ENCODE measurements at regions not wholly inside any gene's neighbourhood (a gene's known extent, or its start where the extent isn't known, plus 50 kb on each side); places are given as distances from the start of the nearest gene placed in this dataset.

DNA sequence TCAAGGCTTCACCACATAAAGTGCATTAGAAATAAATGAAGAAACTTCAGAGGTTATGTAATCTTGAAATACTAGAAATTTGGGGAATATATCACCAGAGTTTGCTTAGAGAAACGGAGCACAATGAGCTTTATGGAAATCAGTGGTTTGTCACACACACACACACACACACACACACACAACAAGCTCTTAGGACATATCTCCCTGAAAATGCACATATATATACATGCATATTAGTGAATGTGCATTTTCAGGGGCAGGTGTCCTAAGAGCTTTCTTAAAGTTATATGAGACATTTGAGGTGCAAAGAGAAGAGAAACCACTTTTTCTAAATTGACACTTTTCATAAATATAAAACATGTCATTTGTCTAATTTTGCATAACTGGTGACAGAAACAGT lies 93.7 kb upstream of the CARD18 start:
- BruUV-seq (replicated peaks) = no TSS peak
- CTCF ChIA-PET = no interaction called here

DNA sequence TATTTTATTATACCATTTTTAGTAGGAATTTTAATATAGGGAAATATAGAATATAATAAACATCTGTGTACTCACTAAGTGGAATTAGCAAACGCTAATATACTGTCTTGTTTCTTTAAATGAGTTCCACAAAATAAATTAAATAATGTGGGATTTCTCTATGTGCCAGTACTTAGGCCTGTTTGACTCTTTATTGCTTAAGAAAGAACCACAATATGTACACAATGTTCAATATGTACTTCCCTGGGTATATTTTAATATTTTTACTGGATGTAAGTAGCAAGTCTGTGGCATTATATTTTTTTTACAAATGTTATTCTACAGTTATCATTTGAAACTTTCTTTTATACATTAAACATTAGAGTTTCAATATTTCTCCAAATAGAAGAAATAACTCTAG lies 92.5 kb upstream of the CARD18 start:
- POLR2A ChIA-PET = no interaction called here
- BruUV-seq (replicated peaks) = no TSS peak

More for the DNA sequence above, 93.7 kb upstream of the CARD18 start:
- in situ Hi-C loops (cut with HindIII; ENCODE audit: low pct_unique_long_range_greater_than_20kb, low sequenced_read_pairs) (no loop called here), intact Hi-C loops (cut with micrococcal nuclease; ENCODE audit: unreplicated experiment) (no loop called here)
- ATAC-seq = no peak
- POLR2A ChIA-PET = no interaction called here
- no peaks in the 10 kb centered on the region for H3K36me3 ChIP-seq (ENCODE audit: control insufficient read depth, insufficient read depth, low read length)
- TF ChIP-seq TCF7L2 (IDR thresholded peaks at IDR 0.05; ENCODE audit: low read depth, low read length) (no peak), POLR2AphosphoS5 (IDR thresholded peaks at IDR 0.05; ENCODE audit: low read depth, low read length) (no peak), SIN3A (IDR thresholded peaks at IDR 0.05; ENCODE audit: borderline replicate concordance, insufficient read depth, low read depth, low read length) (no peak)
- TF ChIP-seq, protein P1, sequence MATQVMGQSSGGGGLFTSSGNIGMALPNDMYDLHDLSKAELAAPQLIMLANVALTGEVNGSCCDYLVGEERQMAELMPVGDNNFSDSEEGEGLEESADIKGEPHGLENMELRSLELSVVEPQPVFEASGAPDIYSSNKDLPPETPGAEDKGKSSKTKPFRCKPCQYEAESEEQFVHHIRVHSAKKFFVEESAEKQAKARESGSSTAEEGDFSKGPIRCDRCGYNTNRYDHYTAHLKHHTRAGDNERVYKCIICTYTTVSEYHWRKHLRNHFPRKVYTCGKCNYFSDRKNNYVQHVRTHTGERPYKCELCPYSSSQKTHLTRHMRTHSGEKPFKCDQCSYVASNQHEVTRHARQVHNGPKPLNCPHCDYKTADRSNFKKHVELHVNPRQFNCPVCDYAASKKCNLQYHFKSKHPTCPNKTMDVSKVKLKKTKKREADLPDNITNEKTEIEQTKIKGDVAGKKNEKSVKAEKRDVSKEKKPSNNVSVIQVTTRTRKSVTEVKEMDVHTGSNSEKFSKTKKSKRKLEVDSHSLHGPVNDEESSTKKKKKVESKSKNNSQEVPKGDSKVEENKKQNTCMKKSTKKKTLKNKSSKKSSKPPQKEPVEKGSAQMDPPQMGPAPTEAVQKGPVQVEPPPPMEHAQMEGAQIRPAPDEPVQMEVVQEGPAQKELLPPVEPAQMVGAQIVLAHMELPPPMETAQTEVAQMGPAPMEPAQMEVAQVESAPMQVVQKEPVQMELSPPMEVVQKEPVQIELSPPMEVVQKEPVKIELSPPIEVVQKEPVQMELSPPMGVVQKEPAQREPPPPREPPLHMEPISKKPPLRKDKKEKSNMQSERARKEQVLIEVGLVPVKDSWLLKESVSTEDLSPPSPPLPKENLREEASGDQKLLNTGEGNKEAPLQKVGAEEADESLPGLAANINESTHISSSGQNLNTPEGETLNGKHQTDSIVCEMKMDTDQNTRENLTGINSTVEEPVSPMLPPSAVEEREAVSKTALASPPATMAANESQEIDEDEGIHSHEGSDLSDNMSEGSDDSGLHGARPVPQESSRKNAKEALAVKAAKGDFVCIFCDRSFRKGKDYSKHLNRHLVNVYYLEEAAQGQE (IDR thresholded peaks at IDR 0.05; ENCODE audit: insufficient read depth in 1 of 2, low read depth in 2 of 2, low read length in 1 of 2) = no peak
- TF ChIP-seq, protein P2, sequence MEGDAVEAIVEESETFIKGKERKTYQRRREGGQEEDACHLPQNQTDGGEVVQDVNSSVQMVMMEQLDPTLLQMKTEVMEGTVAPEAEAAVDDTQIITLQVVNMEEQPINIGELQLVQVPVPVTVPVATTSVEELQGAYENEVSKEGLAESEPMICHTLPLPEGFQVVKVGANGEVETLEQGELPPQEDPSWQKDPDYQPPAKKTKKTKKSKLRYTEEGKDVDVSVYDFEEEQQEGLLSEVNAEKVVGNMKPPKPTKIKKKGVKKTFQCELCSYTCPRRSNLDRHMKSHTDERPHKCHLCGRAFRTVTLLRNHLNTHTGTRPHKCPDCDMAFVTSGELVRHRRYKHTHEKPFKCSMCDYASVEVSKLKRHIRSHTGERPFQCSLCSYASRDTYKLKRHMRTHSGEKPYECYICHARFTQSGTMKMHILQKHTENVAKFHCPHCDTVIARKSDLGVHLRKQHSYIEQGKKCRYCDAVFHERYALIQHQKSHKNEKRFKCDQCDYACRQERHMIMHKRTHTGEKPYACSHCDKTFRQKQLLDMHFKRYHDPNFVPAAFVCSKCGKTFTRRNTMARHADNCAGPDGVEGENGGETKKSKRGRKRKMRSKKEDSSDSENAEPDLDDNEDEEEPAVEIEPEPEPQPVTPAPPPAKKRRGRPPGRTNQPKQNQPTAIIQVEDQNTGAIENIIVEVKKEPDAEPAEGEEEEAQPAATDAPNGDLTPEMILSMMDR (IDR thresholded peaks at IDR 0.05) = no peak
- no peaks in the 10 kb centered on the region for H3K9me3 ChIP-seq (ENCODE audit: control insufficient read depth, insufficient read depth, low read depth, low read length)
- no peak for DNase-seq (ENCODE audit: low read depth, low spot score)
- H3K4me3 ChIP-seq (ENCODE audit: low read depth in 2 of 2, low read length in 2 of 2) = no peak overlapping the region
- no peak overlapping the region for H3K27ac ChIP-seq (ENCODE audit: low read length)
- H3K27me3 ChIP-seq (ENCODE audit: control insufficient read depth, insufficient read depth, low read length) = no peaks in the 10 kb centered on the region
- H3K4me1 ChIP-seq (ENCODE audit: control insufficient read depth, insufficient read depth, low read length) = peaks cover 4% of the 10 kb centered on the region

More for the DNA sequence above, 92.5 kb upstream of the CARD18 start:
- Histone ChIP-seq H3K36me3 (ENCODE audit: control insufficient read depth, insufficient read depth, low read length) (no peaks in the 10 kb centered on the region), H3K4me3 (ENCODE audit: low read depth in 2 of 2, low read length in 2 of 2) (no peak overlapping the region), H3K27me3 (ENCODE audit: control insufficient read depth, insufficient read depth, low read length) (no peaks in the 10 kb centered on the region), H3K4me1 (ENCODE audit: control insufficient read depth, insufficient read depth, low read length) (peaks cover 4% of the 10 kb centered on the region), H3K27ac (ENCODE audit: low read length) (no peak overlapping the region), H3K9me3 (ENCODE audit: control insufficient read depth, insufficient read depth, low read depth, low read length) (no peaks in the 10 kb centered on the region)
- intact Hi-C loops (cut with micrococcal nuclease; ENCODE audit: unreplicated experiment) = no loop called here
- TF ChIP-seq POLR2AphosphoS5 (IDR thresholded peaks at IDR 0.05; ENCODE audit: low read depth, low read length) (no peak), TCF7L2 (IDR thresholded peaks at IDR 0.05; ENCODE audit: low read depth, low read length) (no peak)
- TF ChIP-seq, protein P1 (IDR thresholded peaks at IDR 0.05; ENCODE audit: insufficient read depth in 1 of 2, low read depth in 2 of 2, low read length in 1 of 2) = no peak
- in situ Hi-C loops (cut with HindIII; ENCODE audit: low pct_unique_long_range_greater_than_20kb, low sequenced_read_pairs) = no loop called here
- CTCF ChIA-PET = interaction anchor here (0.8 kb wide), 1 partner anchor 428 kb away, joined by 3 read pairs; no protein-coding TSS in a partner anchor
- DNase-seq (ENCODE audit: low read depth, low spot score) = no peak
- no peak for ATAC-seq
